ENCODE measurements at regions not wholly inside any gene's neighbourhood (a gene's known extent, or its start where the extent isn't known, plus 50 kb on each side); places are given as distances from the start of the nearest gene placed in this dataset.

- Histone ChIP-seq H3K27me3 (ENCODE audit: control insufficient read depth, insufficient read depth, low read length) (no peaks in the 10 kb centered on the region), H3K4me3 (ENCODE audit: low read depth, low read length) (no peak overlapping the region), H3K36me3 (ENCODE audit: control insufficient read depth, insufficient read depth, low read length) (no peaks in the 10 kb centered on the region)
- no peak for DNase-seq (ENCODE audit: low read depth)
- TF ChIP-seq CTCF (IDR thresholded peaks at IDR 0.05; ENCODE audit: insufficient read depth, low read length, poor library complexity, severe bottlenecking), result no peak
Measured at GRCh38 chr7:68511281-68511680, 1087.0 kb upstream of the AUTS2 start.

- Histone ChIP-seq H3K27me3 (ENCODE audit: control insufficient read depth, insufficient read depth, low read length) (no peaks in the 10 kb centered on the region), H3K36me3 (ENCODE audit: control insufficient read depth, insufficient read depth, low read length) (no peaks in the 10 kb centered on the region), H3K4me3 (ENCODE audit: low read depth, low read length) (no peak overlapping the region)
- TF ChIP-seq CTCF (IDR thresholded peaks at IDR 0.05; ENCODE audit: insufficient read depth, low read length, poor library complexity, severe bottlenecking), result no peak
- DNase-seq (ENCODE audit: low read depth), result no peak
Measured at GRCh38 chr7:68512466-68512865, 1085.8 kb upstream of the AUTS2 start.

GRCh38 chr7:68518060-68518459 is 1080.2 kb upstream of the AUTS2 start:
- Histone ChIP-seq H3K4me3 (ENCODE audit: low read depth, low read length) (no peak overlapping the region), H3K27me3 (ENCODE audit: control insufficient read depth, insufficient read depth, low read length) (no peaks in the 10 kb centered on the region), H3K36me3 (ENCODE audit: control insufficient read depth, insufficient read depth, low read length) (no peaks in the 10 kb centered on the region)
- no peak for DNase-seq (ENCODE audit: low read depth)
- TF ChIP-seq CTCF (IDR thresholded peaks at IDR 0.05; ENCODE audit: insufficient read depth, low read length, poor library complexity, severe bottlenecking), result no peak

GRCh38 chr7:68524126-68524525 is 1074.1 kb upstream of the AUTS2 start:
- no peak for DNase-seq (ENCODE audit: low read depth)
- Histone ChIP-seq H3K4me3 (ENCODE audit: low read depth, low read length) (no peak overlapping the region), H3K27me3 (ENCODE audit: control insufficient read depth, insufficient read depth, low read length) (no peaks in the 10 kb centered on the region), H3K36me3 (ENCODE audit: control insufficient read depth, insufficient read depth, low read length) (no peaks in the 10 kb centered on the region)
- TF ChIP-seq CTCF (IDR thresholded peaks at IDR 0.05; ENCODE audit: insufficient read depth, low read length, poor library complexity, severe bottlenecking), result no peak

- no peak for DNase-seq (ENCODE audit: low read depth)
- Histone ChIP-seq H3K36me3 (ENCODE audit: control insufficient read depth, insufficient read depth, low read length) (no peaks in the 10 kb centered on the region), H3K27me3 (ENCODE audit: control insufficient read depth, insufficient read depth, low read length) (no peaks in the 10 kb centered on the region), H3K4me3 (ENCODE audit: low read depth, low read length) (no peak overlapping the region)
- no peak for TF ChIP-seq CTCF (IDR thresholded peaks at IDR 0.05; ENCODE audit: insufficient read depth, low read length, poor library complexity, severe bottlenecking)
Measured at GRCh38 chr7:68529221-68529620, 1069.1 kb upstream of the AUTS2 start.

- no peaks in the 10 kb centered on the region for H3K27me3 ChIP-seq (ENCODE audit: control insufficient read depth, insufficient read depth, low read length)
- no peak for DNase-seq (ENCODE audit: low read depth)
- H3K36me3 ChIP-seq (ENCODE audit: control insufficient read depth, insufficient read depth, low read length), result no peaks in the 10 kb centered on the region
- no peak for TF ChIP-seq CTCF (IDR thresholded peaks at IDR 0.05; ENCODE audit: insufficient read depth, low read length, poor library complexity, severe bottlenecking)
- H3K4me3 ChIP-seq (ENCODE audit: low read depth, low read length), result no peak overlapping the region
Measured at GRCh38 chr7:68535266-68535665, 1063.0 kb upstream of the AUTS2 start.
